Panc1 (cell line): ENCODE measurements at regions not wholly inside any gene's neighbourhood (a gene's known extent, or its start where the extent isn't known, plus 50 kb on each side); places are given as distances from the start of the nearest gene placed in this dataset.

ENCODE experiments used
- ATAC-seq: fragments of 200-7000 bp; cut with Tn5 transposase; 2 replicates; pipeline ENCODE4 v1.9.1; 2020; ENCODE audit warnings: mild to moderate bottlenecking, moderate library complexity
- BruUV-seq: library from RNA; stranded (reverse); fragments of 400-500 nt; replicated peaks from 2 replicates; lab custom pipeline; 2021; lab: Mats Ljungman, UMichigan
- CTCF ChIA-PET: fragments of 300-600 bp; sonication (Branson Sonifier 250); formaldehyde crosslinking; loops from one replicate; lab custom pipeline; 2022; ENCODE audit warnings: antibody characterized with exemption; lab: Charles Lee
- POLR2A ChIA-PET: fragments of 300-600 bp; sonication (Branson Sonifier 250); formaldehyde crosslinking; loops from one replicate; lab custom pipeline; 2022; ENCODE audit warnings: antibody characterized with exemption; lab: Charles Lee
- DNase-seq: peaks from one replicate; pipeline ENCODE4 v3.0.0-alpha.2; 2010; ENCODE audit warnings: low read depth, low spot score
- H3K27ac ChIP-seq: 2 replicates; pipeline ENCODE4 v1.5.1; 2011; ENCODE audit warnings: mild to moderate bottlenecking, low read length, inconsistent platforms
- H3K27me3 ChIP-seq: fragments of 200-500 bp; sonication (Bioruptor generic); 2 replicates; pipeline ENCODE4 v1.6.0; 2014; ENCODE audit warnings: low read length, inconsistent platforms; ENCODE audit not compliant: control insufficient read depth, insufficient read depth
- H3K36me3 ChIP-seq: fragments of 200-500 bp; sonication (Bioruptor generic); 2 replicates; pipeline ENCODE4 v1.5.1; 2014; ENCODE audit warnings: inconsistent platforms, mild to moderate bottlenecking, low read length, moderate library complexity; ENCODE audit not compliant: control insufficient read depth, insufficient read depth
- H3K4me1 ChIP-seq: 2 replicates; pipeline ENCODE4 v1.5.1; 2011; ENCODE audit warnings: inconsistent platforms, mild to moderate bottlenecking, low read length, moderate library complexity; ENCODE audit not compliant: control insufficient read depth, insufficient read depth
- H3K4me3 ChIP-seq, 2 experiments: 2 replicates each; pipeline ENCODE4 v1.5.1; 2011 to 2012; ENCODE audit warnings: low read depth in 2 of 2, low read length in 2 of 2, mild to moderate bottlenecking in 2 of 2, inconsistent platforms in 1 of 2, moderate library complexity in 1 of 2
- H3K9me3 ChIP-seq: fragments of 200-500 bp; sonication (Bioruptor generic); 2 replicates; pipeline ENCODE4 v1.5.1; 2014; ENCODE audit warnings: low read depth, mild to moderate bottlenecking, inconsistent platforms, low read length, moderate library complexity; ENCODE audit not compliant: control insufficient read depth, insufficient read depth
- CTCF ChIP-seq: fragments of 450-650 bp; IDR thresholded peaks from 2 replicates; pipeline ENCODE4 v1.5.1; 2017; ENCODE audit warnings: mild to moderate bottlenecking
- POLR2AphosphoS5 ChIP-seq: IDR thresholded peaks from 2 replicates; pipeline ENCODE4 v1.6.1; 2012; ENCODE audit warnings: mild to moderate bottlenecking, low read depth, low read length, moderate library complexity
- REST ChIP-seq, 2 experiments: IDR thresholded peaks; 2 replicates each; pipeline ENCODE4 v1.6.1; 2011 to 2012; ENCODE audit warnings: low read depth in 2 of 2, control low read depth in 1 of 2, low read length in 1 of 2, mild to moderate bottlenecking in 1 of 2, moderate library complexity in 1 of 2; ENCODE audit not compliant: insufficient read depth in 1 of 2
- SIN3A ChIP-seq: IDR thresholded peaks from 2 replicates; pipeline ENCODE4 v1.6.1; 2012; ENCODE audit warnings: low read depth, mild to moderate bottlenecking, low read length, moderate library complexity, borderline replicate concordance; ENCODE audit not compliant: insufficient read depth
- TCF7L2 ChIP-seq: IDR thresholded peaks from 2 replicates; pipeline ENCODE4 v1.6.1; 2011; ENCODE audit warnings: mild to moderate bottlenecking, low read depth, low read length, inconsistent platforms
- in situ Hi-C: cut with HindIII; loops from 2 replicates; pipeline ENCODE4 v1.10.0; 2016; ENCODE audit warnings: low sequenced_read_pairs, low pct_unique_long_range_greater_than_20kb
- intact Hi-C: fragments of 100-400 bp; cut with micrococcal nuclease; formaldehyde crosslinking; loops from one replicate; pipeline ENCODE4 v1.10.0; 2022; ENCODE audit not compliant: unreplicated experiment

GRCh38 chr3:144569651-144570050, 598.0 kb downstream of the DIPK2A start:
- ATAC-seq, result no peak
- Histone ChIP-seq H3K4me1 (no peaks in the 10 kb centered on the region), H3K36me3 (no peaks in the 10 kb centered on the region), H3K9me3 (no peaks in the 10 kb centered on the region), H3K27me3 (no peaks in the 10 kb centered on the region), H3K4me3 (no peak overlapping the region), H3K27ac (no peak overlapping the region)
- TF ChIP-seq POLR2AphosphoS5, result no peak
- TF ChIP-seq CTCF, result no peak
- TF ChIP-seq TCF7L2, result no peak
- no peak for TF ChIP-seq SIN3A
- no peak for TF ChIP-seq REST (IDR thresholded peaks at IDR 0.05; ENCODE audit: insufficient read depth in 1 of 2, low read depth in 2 of 2, low read length in 1 of 2)
- ChIA-PET CTCF (no interaction called here), POLR2A (no interaction called here)
- in situ Hi-C loops, result no loop called here
- intact Hi-C loops, result no loop called here
- no peak for DNase-seq
- BruUV-seq, result no TSS peak

- H3K27me3 ChIP-seq, result no peaks in the 10 kb centered on the region
- H3K4me1 ChIP-seq, result no peaks in the 10 kb centered on the region
- intact Hi-C loops (no loop called here), in situ Hi-C loops (no loop called here)
- BruUV-seq, result no TSS peak
- no peak overlapping the region for H3K4me3 ChIP-seq
- no peaks in the 10 kb centered on the region for H3K9me3 ChIP-seq
- TF ChIP-seq SIN3A, result no peak
- TF ChIP-seq TCF7L2, result no peak
- H3K27ac ChIP-seq, result no peak overlapping the region
- ChIA-PET CTCF (no interaction called here), POLR2A (no interaction called here)
- no peaks in the 10 kb centered on the region for H3K36me3 ChIP-seq
- DNase-seq, result no peak
- no peak for ATAC-seq
Observed at GRCh38 chr3:144583871-144584270, 612.2 kb downstream of the DIPK2A start.

- Histone ChIP-seq H3K4me1 (no peaks in the 10 kb centered on the region), H3K36me3 (no peaks in the 10 kb centered on the region), H3K27me3 (no peaks in the 10 kb centered on the region), H3K27ac (no peak overlapping the region), H3K4me3 (no peak overlapping the region), H3K9me3 (no peaks in the 10 kb centered on the region)
- DNase-seq (no peak), ATAC-seq (no peak)
- no peak for TF ChIP-seq REST (IDR thresholded peaks at IDR 0.05; ENCODE audit: insufficient read depth in 1 of 2, low read depth in 2 of 2, low read length in 1 of 2)
- in situ Hi-C loops (no loop called here), intact Hi-C loops (no loop called here)
- CTCF ChIA-PET, result no interaction called here
- POLR2A ChIA-PET, result no interaction called here
- BruUV-seq, result no TSS peak
Observed at GRCh38 chr3:144585408-144585807, 613.8 kb downstream of the DIPK2A start.
